Epithelial cell of esophagus (primary cell): ENCODE measurements at regions not wholly inside any gene's neighbourhood (a gene's known extent, or its start where the extent isn't known, plus 50 kb on each side); places are given as distances from the start of the nearest gene placed in this dataset.

Experiments used
- DNase-seq: peaks from one replicate; pipeline ENCODE4 v3.0.0; 2010; ENCODE audit warnings: low read depth
- H3K4me3 ChIP-seq: 2 replicates; pipeline ENCODE4 v1.5.1; 2011; ENCODE audit warnings: mild to moderate bottlenecking, low read length, control low read depth
- TF ChIP-seq, protein P1 (sequence below): IDR thresholded peaks from 2 replicates; pipeline ENCODE4 v1.5.1; 2011; ENCODE audit warnings: low read depth, mild to moderate bottlenecking, low read length, control low read depth, inconsistent platforms; ENCODE audit not compliant: insufficient read depth; ENCODE audit errors: missing control alignments

DNA sequence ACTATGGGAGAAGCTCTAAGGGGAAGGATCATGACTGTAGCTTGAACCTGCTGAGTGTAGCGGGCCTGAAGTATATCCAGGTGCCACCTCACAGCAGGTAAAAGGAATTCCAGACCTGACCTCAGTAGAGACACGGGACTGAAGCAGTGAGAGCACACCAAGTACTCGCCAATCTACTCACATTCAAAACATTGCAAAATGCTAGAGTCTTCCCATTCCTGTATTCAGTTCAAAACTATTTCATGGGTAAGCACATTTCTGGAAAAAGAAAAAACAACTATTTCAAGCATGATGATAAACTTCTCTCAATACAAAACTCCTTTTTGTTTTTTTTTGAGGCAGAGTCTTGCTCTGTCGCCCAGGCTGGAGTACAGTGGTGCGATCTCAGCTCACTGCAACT, 121.9 kb upstream of the AUTS2 start:
- TF ChIP-seq, protein P1, sequence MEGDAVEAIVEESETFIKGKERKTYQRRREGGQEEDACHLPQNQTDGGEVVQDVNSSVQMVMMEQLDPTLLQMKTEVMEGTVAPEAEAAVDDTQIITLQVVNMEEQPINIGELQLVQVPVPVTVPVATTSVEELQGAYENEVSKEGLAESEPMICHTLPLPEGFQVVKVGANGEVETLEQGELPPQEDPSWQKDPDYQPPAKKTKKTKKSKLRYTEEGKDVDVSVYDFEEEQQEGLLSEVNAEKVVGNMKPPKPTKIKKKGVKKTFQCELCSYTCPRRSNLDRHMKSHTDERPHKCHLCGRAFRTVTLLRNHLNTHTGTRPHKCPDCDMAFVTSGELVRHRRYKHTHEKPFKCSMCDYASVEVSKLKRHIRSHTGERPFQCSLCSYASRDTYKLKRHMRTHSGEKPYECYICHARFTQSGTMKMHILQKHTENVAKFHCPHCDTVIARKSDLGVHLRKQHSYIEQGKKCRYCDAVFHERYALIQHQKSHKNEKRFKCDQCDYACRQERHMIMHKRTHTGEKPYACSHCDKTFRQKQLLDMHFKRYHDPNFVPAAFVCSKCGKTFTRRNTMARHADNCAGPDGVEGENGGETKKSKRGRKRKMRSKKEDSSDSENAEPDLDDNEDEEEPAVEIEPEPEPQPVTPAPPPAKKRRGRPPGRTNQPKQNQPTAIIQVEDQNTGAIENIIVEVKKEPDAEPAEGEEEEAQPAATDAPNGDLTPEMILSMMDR = no peak
- H3K4me3 ChIP-seq = no peak overlapping the region
- no peak for DNase-seq

DNA sequence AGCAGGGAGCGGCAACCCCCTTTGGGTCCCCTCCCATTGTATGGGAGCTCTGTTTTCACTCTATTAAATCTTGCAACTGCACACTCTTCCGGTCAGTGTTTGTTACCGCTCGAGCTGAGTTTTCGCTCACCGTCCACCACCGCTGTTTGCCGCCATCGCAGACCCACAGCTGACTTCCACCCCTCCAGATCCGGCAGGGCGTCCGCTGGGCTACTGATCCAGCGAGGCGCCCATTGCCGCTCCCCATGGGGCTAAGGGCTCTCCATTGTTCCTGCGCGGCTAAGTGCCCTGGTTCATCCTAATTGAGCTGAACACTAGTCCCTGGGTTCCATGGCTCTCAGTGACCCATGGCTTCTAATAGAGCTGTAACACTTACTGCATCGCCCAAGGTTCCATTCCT, 115.6 kb upstream of the AUTS2 start:
- DNase-seq = no peak
- H3K4me3 ChIP-seq = no peak overlapping the region
- TF ChIP-seq, protein P1 = no peak

GRCh38 chr7:69489533-69489932, 108.7 kb upstream of the AUTS2 start:
- TF ChIP-seq, protein P1 = no peak
- H3K4me3 ChIP-seq = no peak overlapping the region
- DNase-seq = no peak

DNA sequence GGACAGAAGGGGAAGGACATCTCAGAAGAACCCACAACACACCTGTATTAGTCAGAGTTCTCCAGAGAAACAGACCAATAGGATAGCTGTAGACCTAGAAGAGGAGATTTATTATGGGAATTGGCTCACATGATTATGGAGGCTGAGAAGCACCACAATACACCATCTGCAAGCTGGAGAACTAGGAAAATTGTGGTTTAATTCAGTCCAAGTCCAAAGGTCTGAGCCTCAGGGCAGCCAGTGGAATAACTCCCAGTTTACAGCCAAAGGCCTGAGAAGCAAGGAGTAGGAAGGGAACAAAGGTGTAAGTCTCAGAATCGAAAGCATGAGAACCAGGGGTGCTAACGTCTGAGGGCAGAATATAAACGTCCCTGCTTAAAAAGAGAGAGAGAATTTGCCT, 99.6 kb upstream of the AUTS2 start:
- DNase-seq = no peak
- TF ChIP-seq, protein P1 = no peak
- H3K4me3 ChIP-seq = no peak overlapping the region

DNA sequence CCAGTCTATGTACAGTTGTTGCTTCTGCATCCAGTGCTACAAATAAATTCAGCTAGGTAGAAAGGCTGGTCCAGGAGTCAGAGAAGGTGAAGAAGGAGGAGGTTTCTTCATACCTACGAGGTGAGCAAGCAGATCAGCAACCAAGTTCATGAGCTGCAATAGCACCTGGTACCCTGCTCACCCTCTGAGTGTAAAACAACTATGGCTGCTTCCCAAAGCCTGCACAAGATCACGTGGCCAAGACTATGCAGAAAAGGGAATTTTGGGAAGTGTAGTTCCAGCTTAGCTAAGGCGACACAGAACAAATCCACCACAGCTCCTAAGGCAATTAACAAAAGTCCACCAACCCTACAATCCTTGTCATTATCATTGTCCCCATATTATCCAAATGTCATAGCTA, 95.9 kb upstream of the AUTS2 start:
- no peak for DNase-seq
- TF ChIP-seq, protein P1 = no peak
- H3K4me3 ChIP-seq = no peak overlapping the region

DNA sequence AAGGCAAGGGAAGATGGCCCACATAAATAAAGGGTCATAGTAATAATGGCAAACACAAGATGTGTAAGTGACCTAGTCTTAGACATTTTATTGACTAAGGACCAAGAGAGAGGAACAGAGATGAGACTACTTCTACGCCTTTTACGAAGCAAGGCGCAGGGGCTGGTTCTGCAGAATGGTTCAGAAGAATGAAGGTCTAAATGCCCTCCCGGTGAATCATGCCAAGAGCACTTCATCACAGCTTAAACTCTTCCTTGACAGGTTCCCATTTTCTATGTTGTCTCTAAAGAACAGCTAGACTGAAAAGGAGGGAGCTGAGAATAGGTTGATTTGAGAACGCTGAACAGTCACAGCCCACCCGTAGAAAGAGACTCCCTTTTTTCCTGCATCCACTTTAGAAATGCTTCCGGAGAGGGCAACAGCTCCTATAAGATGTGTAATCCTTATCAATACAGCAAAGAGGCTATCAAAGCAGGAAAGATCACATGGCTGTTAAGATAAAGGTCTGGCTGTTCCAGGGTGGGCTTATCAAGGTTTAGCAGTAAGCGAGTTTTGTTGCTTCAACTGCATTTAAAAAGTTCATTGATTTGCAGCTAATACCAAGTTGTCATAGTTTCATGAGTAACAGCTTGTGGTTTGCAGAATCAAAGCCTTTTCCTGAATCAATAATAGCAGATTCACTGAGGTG, 93.4 kb upstream of the AUTS2 start:
- no peak overlapping the region for H3K4me3 ChIP-seq
- DNase-seq = no peak
- TF ChIP-seq, protein P1 = no peak

DNA sequence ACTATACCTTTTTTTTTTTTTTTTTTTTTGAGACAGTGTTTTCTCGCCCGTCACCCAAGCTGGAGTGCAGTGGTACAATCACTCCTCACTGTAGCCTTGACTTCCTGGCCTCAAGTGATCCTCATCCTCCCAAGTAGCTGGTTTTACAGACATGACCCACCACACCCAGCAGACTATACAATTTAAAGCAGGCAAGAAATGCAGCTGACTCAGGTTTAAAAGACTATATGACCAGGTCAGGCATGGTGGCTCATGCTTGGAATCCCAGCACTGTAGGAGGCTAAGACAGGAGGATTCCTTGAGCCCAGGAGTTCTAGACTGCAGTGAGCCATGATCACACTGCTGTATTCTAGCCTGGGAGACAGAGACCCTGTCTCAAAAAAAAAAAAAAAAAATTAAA, 89.5 kb upstream of the AUTS2 start:
- H3K4me3 ChIP-seq = no peak overlapping the region
- TF ChIP-seq, protein P1 = no peak
- no peak for DNase-seq
